ENCODE measurements at regions not wholly inside any gene's neighbourhood (a gene's known extent, or its start where the extent isn't known, plus 50 kb on each side); places are given as distances from the start of the nearest gene placed in this dataset.

DNA sequence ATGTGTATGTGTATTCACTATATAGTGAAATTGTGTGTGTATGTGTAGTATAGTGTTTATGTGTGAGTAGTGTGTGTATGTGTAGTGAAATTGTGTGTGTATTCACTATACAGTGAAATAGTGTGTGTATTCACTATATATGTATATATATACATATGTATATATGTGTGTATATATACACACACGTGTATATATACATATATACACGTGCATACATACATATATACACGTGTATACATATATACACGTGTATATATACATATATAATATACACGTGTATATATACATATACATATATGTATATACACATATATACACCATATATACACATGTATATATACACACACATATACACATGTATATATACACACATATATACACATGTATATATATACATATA, 403.6 kb upstream of the TUSC1 start:
- TF ChIP-seq CTCF (conservative IDR thresholded peaks at IDR 0.05; ENCODE audit: low read length) (no peak), EZH2phosphoT487 (IDR thresholded peaks at IDR 0.05; ENCODE audit: borderline replicate concordance) (no peak)
